Ascending aorta (tissue), 2 donors: ENCODE measurements at regions not wholly inside any gene's neighbourhood (a gene's known extent, or its start where the extent isn't known, plus 50 kb on each side); places are given as distances from the start of the nearest gene placed in this dataset.

Source experiments
- DNase-seq, 2 donors: peaks; one replicate each; pipeline ENCODE4 v3.0.0-alpha.2; 2019; ENCODE audit warnings: low spot score in 2 of 2
- H3K27ac ChIP-seq, 2 donors: fragments of 200-600 bp; sonication (generic); one replicate each; pipeline ENCODE4 v1.5.1; 2016 to 2017; ENCODE audit warnings: mild to moderate bottlenecking in 1 of 2
- H3K27me3 ChIP-seq: fragments of 200-600 bp; sonication (generic); one replicate; pipeline ENCODE4 v1.5.1; 2017
- H3K36me3 ChIP-seq, 2 donors: fragments of 200-600 bp; sonication (generic); one replicate each; pipeline ENCODE4 v1.5.1; 2016
- H3K4me1 ChIP-seq, 2 donors: fragments of 200-600 bp; sonication (generic); one replicate each; pipeline ENCODE4 v1.5.1; 2016 to 2017; ENCODE audit warnings: mild to moderate bottlenecking in 1 of 2
- H3K4me3 ChIP-seq, 2 donors: fragments of 200-600 bp; sonication (generic); one replicate each; pipeline ENCODE4 v1.5.1; 2016 to 2017; ENCODE audit warnings: mild to moderate bottlenecking in 1 of 2
- H3K9me3 ChIP-seq, 2 donors: fragments of 200-600 bp; sonication (generic); one replicate each; pipeline ENCODE4 v1.5.1; 2016
- CTCF ChIP-seq, 3 experiments: fragments of 200-600 bp in 2 of 3; fragments of 450-650 bp in 1 of 3; sonication (generic) in 2 of 3; IDR thresholded peaks; one replicate each; pipeline ENCODE4 v1.5.1; 2016 to 2019; ENCODE audit warnings: antibody characterized with exemption in 3 of 3, mild to moderate bottlenecking in 1 of 3, moderate library complexity in 1 of 3
- intact Hi-C: fragments of 100-400 bp; cut with DNase I; formaldehyde crosslinking; loops from one replicate; pipeline ENCODE4 v1.15.1; 2023

- no peak overlapping the region for H3K27ac ChIP-seq
- TF ChIP-seq CTCF (IDR thresholded peaks at IDR 0.05): no peak
- DNase-seq: no peak
- H3K4me3 ChIP-seq: no peak overlapping the region
- intact Hi-C loops: no loop called here
- no peaks in the 10 kb centered on the region for H3K36me3 ChIP-seq
- H3K9me3 ChIP-seq: no peaks in the 10 kb centered on the region
- no peaks in the 10 kb centered on the region for H3K27me3 ChIP-seq
- H3K4me1 ChIP-seq: no peaks in the 10 kb centered on the region
Measured at GRCh38 chr2:224211181-224211480, 172.0 kb upstream of the SERPINE2 start.

- intact Hi-C loops: no loop called here
- H3K4me3 ChIP-seq: no peak overlapping the region
- no peaks in the 10 kb centered on the region for H3K36me3 ChIP-seq
- no peak for TF ChIP-seq CTCF (IDR thresholded peaks at IDR 0.05)
- no peaks in the 10 kb centered on the region for H3K4me1 ChIP-seq
- no peaks in the 10 kb centered on the region for H3K9me3 ChIP-seq
- H3K27ac ChIP-seq: no peak overlapping the region
- no peaks in the 10 kb centered on the region for H3K27me3 ChIP-seq
- DNase-seq: no peak
Measured at GRCh38 chr2:224210286-224211180, 171.4 kb upstream of the SERPINE2 start.

GRCh38 chr2:224209555-224210285, 170.6 kb upstream of the SERPINE2 start:
- intact Hi-C loops: no loop called here
- H3K27ac ChIP-seq: no peak overlapping the region
- TF ChIP-seq CTCF (IDR thresholded peaks at IDR 0.05): no peak

GRCh38 chr2:224208443-224208842, 169.4 kb upstream of the SERPINE2 start:
- Histone ChIP-seq H3K4me1 (no peaks in the 10 kb centered on the region), H3K9me3 (no peaks in the 10 kb centered on the region), H3K4me3 (no peak overlapping the region), H3K27ac (no peak overlapping the region), H3K36me3 (no peaks in the 10 kb centered on the region), H3K27me3 (no peaks in the 10 kb centered on the region)
- intact Hi-C loops: no loop called here
- no peak for TF ChIP-seq CTCF (IDR thresholded peaks at IDR 0.05)
- no peak for DNase-seq

More at GRCh38 chr2:224209555-224210285, 170.6 kb upstream of the SERPINE2 start:
- no peak for DNase-seq
- H3K36me3 ChIP-seq: no peaks in the 10 kb centered on the region
- no peaks in the 10 kb centered on the region for H3K9me3 ChIP-seq
- H3K4me1 ChIP-seq: no peaks in the 10 kb centered on the region
- H3K4me3 ChIP-seq: no peak overlapping the region
- H3K27me3 ChIP-seq: no peaks in the 10 kb centered on the region

- Histone ChIP-seq H3K27ac (no peak overlapping the region), H3K27me3 (no peaks in the 10 kb centered on the region), H3K9me3 (no peaks in the 10 kb centered on the region), H3K36me3 (no peaks in the 10 kb centered on the region), H3K4me1 (no peaks in the 10 kb centered on the region), H3K4me3 (no peak overlapping the region)
- no peak for DNase-seq
- intact Hi-C loops: no loop called here
- no peak for TF ChIP-seq CTCF (IDR thresholded peaks at IDR 0.05)
Measured at GRCh38 chr2:224208007-224208406, 168.9 kb upstream of the SERPINE2 start.
